ENCODE measurements at regions not wholly inside any gene's neighbourhood (a gene's known extent, or its start where the extent isn't known, plus 50 kb on each side); places are given as distances from the start of the nearest gene placed in this dataset.

DNA sequence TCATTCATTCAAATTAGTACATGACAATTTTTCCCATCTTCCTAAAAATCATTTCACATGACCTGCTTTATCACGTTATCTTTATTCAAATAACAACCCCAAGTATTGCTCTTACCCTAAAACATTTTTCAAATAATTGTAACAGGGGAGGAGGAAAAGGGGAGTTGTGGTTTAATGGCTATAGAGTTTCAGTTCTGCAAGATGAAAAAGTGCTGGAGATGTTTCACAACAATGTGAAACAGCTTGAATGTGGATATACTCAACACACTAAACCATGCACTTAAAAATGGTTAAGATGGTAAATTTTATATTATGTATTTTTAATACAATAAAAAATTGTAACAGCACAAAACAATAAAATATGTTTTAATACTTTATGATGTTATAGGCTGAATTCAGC, 161.6 kb upstream of the GUCY1A2 start:
- CTCF ChIA-PET = no interaction called here
- no peaks in the 10 kb centered on the region for H3K27me3 Mint-ChIP-seq (ENCODE audit: unreplicated experiment)
- no peak overlapping the region for H3K27ac Mint-ChIP-seq (ENCODE audit: unreplicated experiment)

DNA sequence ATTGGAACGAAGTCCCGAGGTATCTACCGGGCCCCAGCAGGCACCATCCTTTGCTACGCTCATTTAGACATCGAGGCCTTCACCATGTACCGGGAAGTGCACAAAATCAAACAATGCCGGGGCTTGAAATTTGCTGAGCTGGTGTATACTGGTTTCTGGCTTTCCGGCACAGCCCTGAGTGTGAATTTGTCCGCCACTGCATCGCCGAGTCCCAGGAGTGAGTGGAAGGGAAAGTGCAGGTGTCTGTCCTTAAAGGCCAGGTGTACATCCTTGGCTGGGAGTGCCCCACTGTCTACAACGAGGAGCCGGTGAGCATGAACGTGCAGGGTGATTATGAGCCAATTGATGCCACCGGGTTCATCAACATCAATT, 158.8 kb upstream of the GUCY1A2 start:
- H3K9me3 Mint-ChIP-seq (ENCODE audit: low read depth, unreplicated experiment) = no peaks in the 10 kb centered on the region
- no TSS peak for BruUV-seq (replicated peaks)
- H3K4me1 Mint-ChIP-seq (ENCODE audit: low read depth, unreplicated experiment) = no peaks in the 10 kb centered on the region
- CTCF ChIA-PET = no interaction called here
- TF ChIP-seq, protein P1, sequence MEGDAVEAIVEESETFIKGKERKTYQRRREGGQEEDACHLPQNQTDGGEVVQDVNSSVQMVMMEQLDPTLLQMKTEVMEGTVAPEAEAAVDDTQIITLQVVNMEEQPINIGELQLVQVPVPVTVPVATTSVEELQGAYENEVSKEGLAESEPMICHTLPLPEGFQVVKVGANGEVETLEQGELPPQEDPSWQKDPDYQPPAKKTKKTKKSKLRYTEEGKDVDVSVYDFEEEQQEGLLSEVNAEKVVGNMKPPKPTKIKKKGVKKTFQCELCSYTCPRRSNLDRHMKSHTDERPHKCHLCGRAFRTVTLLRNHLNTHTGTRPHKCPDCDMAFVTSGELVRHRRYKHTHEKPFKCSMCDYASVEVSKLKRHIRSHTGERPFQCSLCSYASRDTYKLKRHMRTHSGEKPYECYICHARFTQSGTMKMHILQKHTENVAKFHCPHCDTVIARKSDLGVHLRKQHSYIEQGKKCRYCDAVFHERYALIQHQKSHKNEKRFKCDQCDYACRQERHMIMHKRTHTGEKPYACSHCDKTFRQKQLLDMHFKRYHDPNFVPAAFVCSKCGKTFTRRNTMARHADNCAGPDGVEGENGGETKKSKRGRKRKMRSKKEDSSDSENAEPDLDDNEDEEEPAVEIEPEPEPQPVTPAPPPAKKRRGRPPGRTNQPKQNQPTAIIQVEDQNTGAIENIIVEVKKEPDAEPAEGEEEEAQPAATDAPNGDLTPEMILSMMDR (IDR thresholded peaks at IDR 0.05; ENCODE audit: unreplicated experiment) = no peak
- H3K4me3 Mint-ChIP-seq (ENCODE audit: low read depth, unreplicated experiment) = no peak overlapping the region
- no peak overlapping the region for H3K27ac Mint-ChIP-seq (ENCODE audit: unreplicated experiment)
- H3K36me3 Mint-ChIP-seq (ENCODE audit: insufficient read depth, unreplicated experiment) = no peaks in the 10 kb centered on the region
- no peaks in the 10 kb centered on the region for H3K27me3 Mint-ChIP-seq (ENCODE audit: unreplicated experiment)
- intact Hi-C loops (cut with micrococcal nuclease; ENCODE audit: unreplicated experiment) = no loop called here
- DNase-seq = no peak

More for the DNA sequence above, 161.6 kb upstream of the GUCY1A2 start:
- no peaks in the 10 kb centered on the region for H3K9me3 Mint-ChIP-seq (ENCODE audit: low read depth, unreplicated experiment)
- H3K4me1 Mint-ChIP-seq (ENCODE audit: low read depth, unreplicated experiment) = no peaks in the 10 kb centered on the region
- TF ChIP-seq, protein P1 (IDR thresholded peaks at IDR 0.05; ENCODE audit: unreplicated experiment) = no peak
- no peak overlapping the region for H3K4me3 Mint-ChIP-seq (ENCODE audit: low read depth, unreplicated experiment)
- intact Hi-C loops (cut with micrococcal nuclease; ENCODE audit: unreplicated experiment) = no loop called here
- BruUV-seq (replicated peaks) = no TSS peak
- no peak for DNase-seq
- no peaks in the 10 kb centered on the region for H3K36me3 Mint-ChIP-seq (ENCODE audit: insufficient read depth, unreplicated experiment)

DNA sequence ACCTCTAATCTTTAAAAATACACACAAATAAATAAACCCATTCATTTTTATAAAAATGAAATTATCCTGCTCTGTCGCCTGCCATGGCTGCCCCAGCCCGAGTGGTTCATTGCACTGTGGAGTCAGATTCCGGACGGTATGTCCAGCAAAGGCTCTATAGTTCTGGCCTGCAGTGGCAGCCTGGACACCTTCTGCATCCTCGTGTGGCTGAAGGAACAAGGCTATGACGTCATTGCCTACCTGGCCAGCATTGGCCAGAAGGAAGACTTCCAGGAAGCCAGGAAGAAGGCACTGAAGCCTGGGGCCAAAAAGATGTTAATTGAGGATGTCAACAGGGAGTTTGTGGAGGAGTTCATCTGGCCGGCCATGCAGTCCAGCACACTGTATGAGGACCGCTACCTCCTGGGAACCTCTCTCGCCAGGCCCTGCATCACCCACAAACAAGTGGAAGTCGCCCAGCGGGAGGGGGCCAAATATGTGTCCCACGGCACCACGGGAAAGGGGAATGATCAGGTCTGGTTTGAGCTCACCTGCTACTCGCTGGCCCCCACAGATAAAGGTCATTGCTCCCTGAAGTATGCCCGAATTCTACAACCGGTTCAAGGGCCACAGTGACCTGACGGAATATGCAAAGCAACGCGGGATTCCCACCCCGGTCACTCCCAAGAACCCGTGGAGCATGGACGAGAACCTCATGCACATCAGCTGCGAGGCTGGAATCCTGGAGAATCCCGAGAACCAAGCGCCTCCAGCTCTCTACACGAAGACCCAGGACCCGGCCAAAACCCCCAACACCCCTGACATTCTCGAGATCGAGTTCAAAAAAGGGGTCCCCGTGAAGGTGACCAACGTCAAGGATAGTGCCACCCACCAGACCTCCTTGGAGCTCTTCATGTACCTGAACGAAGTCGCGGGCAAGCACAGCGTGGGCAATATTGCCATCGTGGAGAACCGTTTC, 158.2 kb upstream of the GUCY1A2 start:
- TF ChIP-seq, protein P1 (IDR thresholded peaks at IDR 0.05; ENCODE audit: unreplicated experiment) = no peak
- H3K9me3 Mint-ChIP-seq (ENCODE audit: low read depth, unreplicated experiment) = no peaks in the 10 kb centered on the region
- DNase-seq = no peak
- no peak overlapping the region for H3K4me3 Mint-ChIP-seq (ENCODE audit: low read depth, unreplicated experiment)
- H3K27ac Mint-ChIP-seq (ENCODE audit: unreplicated experiment) = no peak overlapping the region
- intact Hi-C loops (cut with micrococcal nuclease; ENCODE audit: unreplicated experiment) = no loop called here
- no TSS peak for BruUV-seq (replicated peaks)
- no peaks in the 10 kb centered on the region for H3K4me1 Mint-ChIP-seq (ENCODE audit: low read depth, unreplicated experiment)
- no peaks in the 10 kb centered on the region for H3K36me3 Mint-ChIP-seq (ENCODE audit: insufficient read depth, unreplicated experiment)
- CTCF ChIA-PET = no interaction called here
- no peaks in the 10 kb centered on the region for H3K27me3 Mint-ChIP-seq (ENCODE audit: unreplicated experiment)

DNA sequence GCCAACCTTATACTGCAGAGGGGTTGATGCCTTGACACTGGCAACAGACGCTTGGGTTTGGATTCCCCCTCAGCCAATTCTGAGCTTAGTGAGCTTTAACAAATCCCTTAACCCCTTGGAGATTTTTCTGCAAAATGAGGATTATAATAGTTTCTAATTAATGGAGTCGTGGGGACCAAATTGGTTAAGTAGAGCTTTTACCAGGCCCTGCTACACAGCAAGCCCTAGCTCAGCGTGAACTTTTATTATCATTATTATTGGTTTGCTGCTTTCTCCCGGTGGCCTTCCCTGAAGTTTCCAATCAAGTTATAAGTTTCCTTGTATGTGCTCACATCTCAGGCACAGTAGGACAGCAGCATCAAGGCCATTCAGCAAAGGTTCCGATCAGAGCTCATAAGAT, 156.6 kb upstream of the GUCY1A2 start:
- Mint-ChIP-seq H3K4me3 (ENCODE audit: low read depth, unreplicated experiment) (no peak overlapping the region), H3K36me3 (ENCODE audit: insufficient read depth, unreplicated experiment) (no peaks in the 10 kb centered on the region), H3K9me3 (ENCODE audit: low read depth, unreplicated experiment) (no peaks in the 10 kb centered on the region), H3K27ac (ENCODE audit: unreplicated experiment) (no peak overlapping the region), H3K27me3 (ENCODE audit: unreplicated experiment) (no peaks in the 10 kb centered on the region), H3K4me1 (ENCODE audit: low read depth, unreplicated experiment) (no peaks in the 10 kb centered on the region)
- intact Hi-C loops (cut with micrococcal nuclease; ENCODE audit: unreplicated experiment) = no loop called here
- CTCF ChIA-PET = no interaction called here
- no peak for DNase-seq
- BruUV-seq (replicated peaks) = no TSS peak
- TF ChIP-seq, protein P1 (IDR thresholded peaks at IDR 0.05; ENCODE audit: unreplicated experiment) = no peak
